Loucy (cell line): ENCODE measurements at regions not wholly inside any gene's neighbourhood (a gene's known extent, or its start where the extent isn't known, plus 50 kb on each side); places are given as distances from the start of the nearest gene placed in this dataset.

Experiments
- H2AFZ ChIP-seq: fragments of 200-600 bp; sonication (generic); 2 replicates; pipeline ENCODE4 v1.6.0; 2016; ENCODE audit warnings: antibody characterized with exemption, mild to moderate bottlenecking, low read length, moderate library complexity
- H3F3A ChIP-seq: fragments of 200-600 bp; 2 replicates; pipeline ENCODE4 v1.6.0; 2016; ENCODE audit warnings: antibody characterized with exemption, low read depth, mild to moderate bottlenecking
- H3K27me3 ChIP-seq: fragments of 200-600 bp; sonication (generic); 2 replicates; pipeline ENCODE4 v1.6.1; 2014; ENCODE audit warnings: low read length, mild to moderate bottlenecking; ENCODE audit not compliant: insufficient read depth, poor library complexity, severe bottlenecking
- H3K36me3 ChIP-seq: fragments of 200-600 bp; sonication (generic); 2 replicates; pipeline ENCODE4 v1.6.1; 2016; ENCODE audit warnings: low read length; ENCODE audit not compliant: insufficient read depth
- H3K4me1 ChIP-seq: fragments of 200-600 bp; sonication (generic); 2 replicates; pipeline ENCODE4 v1.5.1; 2014; ENCODE audit warnings: low read length, mild to moderate bottlenecking; ENCODE audit not compliant: insufficient read depth, poor library complexity, severe bottlenecking
- H3K4me2 ChIP-seq: fragments of 200-600 bp; sonication (generic); 2 replicates; pipeline ENCODE4 v1.6.0; 2014; ENCODE audit warnings: antibody characterized with exemption, low read length, low read depth, mild to moderate bottlenecking; ENCODE audit not compliant: poor library complexity, severe bottlenecking
- H3K4me3 ChIP-seq: fragments of 200-600 bp; sonication (generic); 2 replicates; pipeline ENCODE4 v1.5.1; 2014; ENCODE audit warnings: low read length, mild to moderate bottlenecking, mixed read lengths; ENCODE audit not compliant: poor library complexity, severe bottlenecking
- H3K79me2 ChIP-seq: fragments of 200-600 bp; sonication (generic); 2 replicates; pipeline ENCODE4 v1.6.1; 2014; ENCODE audit warnings: low read length; ENCODE audit not compliant: insufficient read depth
- H3K9ac ChIP-seq: fragments of 200-600 bp; sonication (generic); 2 replicates; pipeline ENCODE4 v1.6.0; 2014; ENCODE audit warnings: mild to moderate bottlenecking, low read depth, low read length, moderate library complexity; ENCODE audit not compliant: poor library complexity, severe bottlenecking
- H3K9me2 ChIP-seq: fragments of 200-600 bp; sonication (generic); replicated peaks from 2 replicates; pipeline ENCODE4 v1.6.1; 2016; ENCODE audit warnings: low read depth, low read length, mixed read lengths
- H3K9me3 ChIP-seq: fragments of 200-600 bp; sonication (generic); 2 replicates; pipeline ENCODE4 v1.6.1; 2014; ENCODE audit warnings: mild to moderate bottlenecking, antibody characterized with exemption, low read length, low read depth; ENCODE audit not compliant: insufficient read depth
- H4K20me1 ChIP-seq: fragments of 200-600 bp; sonication (generic); 2 replicates; pipeline ENCODE4 v1.6.0; 2014; ENCODE audit warnings: antibody characterized with exemption, low read length, mild to moderate bottlenecking; ENCODE audit not compliant: insufficient read depth, poor library complexity, severe bottlenecking
- EZH2phosphoT487 ChIP-seq: fragments of 200-600 bp; IDR thresholded peaks from 2 replicates; pipeline ENCODE4 v1.6.1; 2018; ENCODE audit warnings: antibody characterized with exemption, mild to moderate bottlenecking, moderate library complexity, borderline replicate concordance
- TF ChIP-seq, protein P1 (sequence below): fragments of 200-600 bp; sonication (generic); conservative IDR thresholded peaks from 2 replicates; pipeline ENCODE4 v1.5.1; 2014; ENCODE audit warnings: mild to moderate bottlenecking, antibody characterized with exemption, low read length

DNA sequence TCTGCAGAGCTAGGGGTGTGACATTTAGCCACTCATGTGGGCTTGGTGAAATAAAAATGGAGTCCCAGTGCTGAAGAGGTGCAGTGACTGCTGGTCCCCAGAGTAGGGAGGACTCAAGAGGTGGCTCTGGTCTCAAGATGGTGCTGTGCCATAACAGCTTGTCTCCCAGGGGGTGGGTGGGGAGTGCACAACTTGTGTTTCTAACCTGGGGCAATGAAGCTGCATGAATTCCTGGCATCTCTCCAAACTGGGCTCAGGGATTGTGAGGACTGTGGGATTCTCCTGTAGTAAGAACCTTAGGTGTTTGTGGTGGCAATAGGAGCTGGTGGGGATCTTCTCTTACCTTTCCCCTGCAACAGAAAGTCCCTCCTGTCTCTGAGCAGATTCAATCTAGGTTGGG lies 278.9 kb upstream of the SFRP2 start:
- no peak overlapping the region for H3K4me3 ChIP-seq
- H3K9me3 ChIP-seq, result peaks cover 14% of the 10 kb centered on the region
- no peaks in the 10 kb centered on the region for H3K4me1 ChIP-seq
- H3K79me2 ChIP-seq, result no peaks in the 10 kb centered on the region
- H3F3A ChIP-seq, result no peaks in the 10 kb centered on the region
- H3K9ac ChIP-seq, result no peak overlapping the region
- no peak overlapping the region for H2AFZ ChIP-seq
- TF ChIP-seq, protein P1, sequence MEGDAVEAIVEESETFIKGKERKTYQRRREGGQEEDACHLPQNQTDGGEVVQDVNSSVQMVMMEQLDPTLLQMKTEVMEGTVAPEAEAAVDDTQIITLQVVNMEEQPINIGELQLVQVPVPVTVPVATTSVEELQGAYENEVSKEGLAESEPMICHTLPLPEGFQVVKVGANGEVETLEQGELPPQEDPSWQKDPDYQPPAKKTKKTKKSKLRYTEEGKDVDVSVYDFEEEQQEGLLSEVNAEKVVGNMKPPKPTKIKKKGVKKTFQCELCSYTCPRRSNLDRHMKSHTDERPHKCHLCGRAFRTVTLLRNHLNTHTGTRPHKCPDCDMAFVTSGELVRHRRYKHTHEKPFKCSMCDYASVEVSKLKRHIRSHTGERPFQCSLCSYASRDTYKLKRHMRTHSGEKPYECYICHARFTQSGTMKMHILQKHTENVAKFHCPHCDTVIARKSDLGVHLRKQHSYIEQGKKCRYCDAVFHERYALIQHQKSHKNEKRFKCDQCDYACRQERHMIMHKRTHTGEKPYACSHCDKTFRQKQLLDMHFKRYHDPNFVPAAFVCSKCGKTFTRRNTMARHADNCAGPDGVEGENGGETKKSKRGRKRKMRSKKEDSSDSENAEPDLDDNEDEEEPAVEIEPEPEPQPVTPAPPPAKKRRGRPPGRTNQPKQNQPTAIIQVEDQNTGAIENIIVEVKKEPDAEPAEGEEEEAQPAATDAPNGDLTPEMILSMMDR, result no peak
- no peak for TF ChIP-seq EZH2phosphoT487
- H3K9me2 ChIP-seq, result no peaks in the 10 kb centered on the region
- H3K27me3 ChIP-seq, result no peaks in the 10 kb centered on the region
- H3K4me2 ChIP-seq, result no peak overlapping the region
- H4K20me1 ChIP-seq, result no peaks in the 10 kb centered on the region
- H3K36me3 ChIP-seq, result no peaks in the 10 kb centered on the region

GRCh38 chr4:154065368-154065767 lies 276.5 kb upstream of the SFRP2 start:
- Histone ChIP-seq H3K9me2 (no peaks in the 10 kb centered on the region), H3K9me3 (peaks cover 14% of the 10 kb centered on the region), H3K9ac (no peak overlapping the region), H3K27me3 (no peaks in the 10 kb centered on the region), H3K4me2 (no peak overlapping the region), H2AFZ (no peak overlapping the region), H3K36me3 (no peaks in the 10 kb centered on the region), H3K4me1 (no peaks in the 10 kb centered on the region), H3F3A (no peaks in the 10 kb centered on the region), H3K4me3 (no peak overlapping the region), H4K20me1 (no peaks in the 10 kb centered on the region), H3K79me2 (no peaks in the 10 kb centered on the region)
- TF ChIP-seq, protein P1, result no peak
- no peak for TF ChIP-seq EZH2phosphoT487

DNA sequence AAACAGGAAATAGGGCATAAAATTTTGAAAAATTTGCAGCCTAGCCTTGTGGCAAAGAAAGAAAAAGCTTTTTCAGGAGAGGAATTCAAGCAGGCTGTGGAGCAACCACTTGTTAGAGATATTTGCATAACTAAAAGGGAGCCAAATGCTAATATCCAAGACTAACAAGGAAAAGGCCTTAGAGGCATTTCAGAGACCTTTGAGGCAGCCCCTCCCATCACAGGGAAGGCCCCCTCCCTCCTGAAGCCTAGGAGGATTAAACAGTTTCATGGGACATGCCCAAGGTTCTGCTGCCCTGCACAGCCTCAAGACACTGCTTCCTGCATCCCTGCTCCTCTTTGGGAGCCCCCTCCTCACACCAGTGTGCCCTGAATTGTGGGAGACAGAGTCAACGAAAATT lies 275.4 kb upstream of the SFRP2 start:
- Histone ChIP-seq H3K4me3 (no peak overlapping the region), H4K20me1 (no peaks in the 10 kb centered on the region), H3K79me2 (no peaks in the 10 kb centered on the region), H3K9ac (no peak overlapping the region), H2AFZ (no peak overlapping the region), H3F3A (no peaks in the 10 kb centered on the region), H3K4me1 (no peaks in the 10 kb centered on the region), H3K27me3 (no peaks in the 10 kb centered on the region), H3K4me2 (no peak overlapping the region), H3K9me3 (peaks cover 14% of the 10 kb centered on the region), H3K36me3 (no peaks in the 10 kb centered on the region), H3K9me2 (no peaks in the 10 kb centered on the region)
- no peak for TF ChIP-seq EZH2phosphoT487
- TF ChIP-seq, protein P1, result no peak
